ENCODE measurements at regions not wholly inside any gene's neighbourhood (a gene's known extent, or its start where the extent isn't known, plus 50 kb on each side); places are given as distances from the start of the nearest gene placed in this dataset.

GRCh38 chr9:88737876-88738275, 202.9 kb downstream of the NXNL2 start:
- H3K9me3 ChIP-seq (ENCODE audit: control insufficient read depth in 1 of 2, low read length in 2 of 2), result no peaks in the 10 kb centered on the region
- H3K4me1 ChIP-seq (ENCODE audit: control insufficient read depth in 1 of 2, insufficient read depth in 2 of 2, low read length in 2 of 2), result no peaks in the 10 kb centered on the region
- H3K4me3 ChIP-seq (ENCODE audit: low read depth in 1 of 2, low read length in 2 of 2), result no peak overlapping the region
- H3K27ac ChIP-seq (ENCODE audit: low read length), result no peak overlapping the region
- H3K27me3 ChIP-seq (ENCODE audit: low read depth, low read length), result no peaks in the 10 kb centered on the region
- H3K36me3 ChIP-seq (ENCODE audit: control insufficient read depth in 1 of 2, insufficient read depth in 2 of 2, low read length in 2 of 2), result no peaks in the 10 kb centered on the region

- Histone ChIP-seq H3K9me3 (ENCODE audit: control insufficient read depth in 1 of 2, low read length in 2 of 2) (no peaks in the 10 kb centered on the region), H3K27me3 (ENCODE audit: low read depth, low read length) (no peaks in the 10 kb centered on the region), H3K4me1 (ENCODE audit: control insufficient read depth in 1 of 2, insufficient read depth in 2 of 2, low read length in 2 of 2) (peaks cover 0 to 5% of the 10 kb centered on the region in 2 donors), H3K27ac (ENCODE audit: low read length) (no peak overlapping the region), H3K4me3 (ENCODE audit: low read depth in 1 of 2, low read length in 2 of 2) (no peak overlapping the region), H3K36me3 (ENCODE audit: control insufficient read depth in 1 of 2, insufficient read depth in 2 of 2, low read length in 2 of 2) (no peaks in the 10 kb centered on the region)
Observed at GRCh38 chr9:88738709-88739108, 203.7 kb downstream of the NXNL2 start.

GRCh38 chr9:88739373-88739772, 204.4 kb downstream of the NXNL2 start:
- no peak overlapping the region for H3K27ac ChIP-seq (ENCODE audit: low read length)
- peaks cover 0 to 11% of the 10 kb centered on the region in 2 donors for H3K4me1 ChIP-seq (ENCODE audit: control insufficient read depth in 1 of 2, insufficient read depth in 2 of 2, low read length in 2 of 2)

GRCh38 chr9:88740844-88741243, 205.9 kb downstream of the NXNL2 start:
- H3K27me3 ChIP-seq (ENCODE audit: low read depth, low read length), result no peaks in the 10 kb centered on the region
- H3K9me3 ChIP-seq (ENCODE audit: control insufficient read depth in 1 of 2, low read length in 2 of 2), result no peaks in the 10 kb centered on the region
- peaks cover 2 to 19% of the 10 kb centered on the region in 2 donors for H3K4me1 ChIP-seq (ENCODE audit: control insufficient read depth in 1 of 2, insufficient read depth in 2 of 2, low read length in 2 of 2)
- no peak overlapping the region for H3K4me3 ChIP-seq (ENCODE audit: low read depth in 1 of 2, low read length in 2 of 2)
- H3K36me3 ChIP-seq (ENCODE audit: control insufficient read depth in 1 of 2, insufficient read depth in 2 of 2, low read length in 2 of 2), result no peaks in the 10 kb centered on the region
- H3K27ac ChIP-seq (ENCODE audit: low read length), result no peak overlapping the region

More at GRCh38 chr9:88739373-88739772, 204.4 kb downstream of the NXNL2 start:
- Histone ChIP-seq H3K4me3 (ENCODE audit: low read depth in 1 of 2, low read length in 2 of 2) (no peak overlapping the region), H3K27me3 (ENCODE audit: low read depth, low read length) (no peaks in the 10 kb centered on the region), H3K36me3 (ENCODE audit: control insufficient read depth in 1 of 2, insufficient read depth in 2 of 2, low read length in 2 of 2) (no peaks in the 10 kb centered on the region), H3K9me3 (ENCODE audit: control insufficient read depth in 1 of 2, low read length in 2 of 2) (no peaks in the 10 kb centered on the region)

- H3K27me3 ChIP-seq (ENCODE audit: low read depth, low read length), result no peaks in the 10 kb centered on the region
- peaks cover 7 to 23% of the 10 kb centered on the region in 2 donors for H3K4me1 ChIP-seq (ENCODE audit: control insufficient read depth in 1 of 2, insufficient read depth in 2 of 2, low read length in 2 of 2)
- no peak overlapping the region for H3K27ac ChIP-seq (ENCODE audit: low read length)
- H3K4me3 ChIP-seq (ENCODE audit: low read depth in 1 of 2, low read length in 2 of 2), result no peak overlapping the region
- no peaks in the 10 kb centered on the region for H3K9me3 ChIP-seq (ENCODE audit: control insufficient read depth in 1 of 2, low read length in 2 of 2)
- no peaks in the 10 kb centered on the region for H3K36me3 ChIP-seq (ENCODE audit: control insufficient read depth in 1 of 2, insufficient read depth in 2 of 2, low read length in 2 of 2)
Observed at GRCh38 chr9:88741335-88741734, 206.4 kb downstream of the NXNL2 start.

- H3K27me3 ChIP-seq (ENCODE audit: low read depth, low read length), result no peaks in the 10 kb centered on the region
- H3K36me3 ChIP-seq (ENCODE audit: control insufficient read depth in 1 of 2, insufficient read depth in 2 of 2, low read length in 2 of 2), result no peaks in the 10 kb centered on the region
- no peak overlapping the region for H3K4me3 ChIP-seq (ENCODE audit: low read depth in 1 of 2, low read length in 2 of 2)
- no peaks in the 10 kb centered on the region for H3K9me3 ChIP-seq (ENCODE audit: control insufficient read depth in 1 of 2, low read length in 2 of 2)
- H3K27ac ChIP-seq (ENCODE audit: low read length), result no peak overlapping the region
- peaks cover 12 to 33% of the 10 kb centered on the region in 2 donors for H3K4me1 ChIP-seq (ENCODE audit: control insufficient read depth in 1 of 2, insufficient read depth in 2 of 2, low read length in 2 of 2)
Observed at GRCh38 chr9:88742483-88742882, 207.5 kb downstream of the NXNL2 start.

GRCh38 chr9:88742905-88743304, 207.9 kb downstream of the NXNL2 start:
- Histone ChIP-seq H3K9me3 (ENCODE audit: control insufficient read depth in 1 of 2, low read length in 2 of 2) (no peaks in the 10 kb centered on the region), H3K27ac (ENCODE audit: low read length) (no peak overlapping the region), H3K36me3 (ENCODE audit: control insufficient read depth in 1 of 2, insufficient read depth in 2 of 2, low read length in 2 of 2) (no peaks in the 10 kb centered on the region), H3K27me3 (ENCODE audit: low read depth, low read length) (no peaks in the 10 kb centered on the region), H3K4me1 (ENCODE audit: control insufficient read depth in 1 of 2, insufficient read depth in 2 of 2, low read length in 2 of 2) (peaks cover 12 to 37% of the 10 kb centered on the region in 2 donors), H3K4me3 (ENCODE audit: low read depth in 1 of 2, low read length in 2 of 2) (no peak overlapping the region)

- no peaks in the 10 kb centered on the region for H3K27me3 ChIP-seq (ENCODE audit: low read depth, low read length)
- no peaks in the 10 kb centered on the region for H3K9me3 ChIP-seq (ENCODE audit: control insufficient read depth in 1 of 2, low read length in 2 of 2)
- peaks cover 12 to 43% of the 10 kb centered on the region in 2 donors for H3K4me1 ChIP-seq (ENCODE audit: control insufficient read depth in 1 of 2, insufficient read depth in 2 of 2, low read length in 2 of 2)
- H3K36me3 ChIP-seq (ENCODE audit: control insufficient read depth in 1 of 2, insufficient read depth in 2 of 2, low read length in 2 of 2), result no peaks in the 10 kb centered on the region
- no peak overlapping the region for H3K4me3 ChIP-seq (ENCODE audit: low read depth in 1 of 2, low read length in 2 of 2)
- no peak overlapping the region for H3K27ac ChIP-seq (ENCODE audit: low read length)
Observed at GRCh38 chr9:88745276-88746001, 210.5 kb downstream of the NXNL2 start.

GRCh38 chr9:88746029-88746742, 211.2 kb downstream of the NXNL2 start:
- peaks cover 12 to 43% of the 10 kb centered on the region in 2 donors for H3K4me1 ChIP-seq (ENCODE audit: control insufficient read depth in 1 of 2, insufficient read depth in 2 of 2, low read length in 2 of 2)
- no peaks in the 10 kb centered on the region for H3K36me3 ChIP-seq (ENCODE audit: control insufficient read depth in 1 of 2, insufficient read depth in 2 of 2, low read length in 2 of 2)
- H3K27me3 ChIP-seq (ENCODE audit: low read depth, low read length), result no peaks in the 10 kb centered on the region
- peaks cover 0 to 2% of the 10 kb centered on the region in 2 donors for H3K9me3 ChIP-seq (ENCODE audit: control insufficient read depth in 1 of 2, low read length in 2 of 2)
- no peak overlapping the region for H3K4me3 ChIP-seq (ENCODE audit: low read depth in 1 of 2, low read length in 2 of 2)
- no peak overlapping the region for H3K27ac ChIP-seq (ENCODE audit: low read length)

GRCh38 chr9:88746743-88747398, 211.9 kb downstream of the NXNL2 start:
- no peaks in the 10 kb centered on the region for H3K36me3 ChIP-seq (ENCODE audit: control insufficient read depth in 1 of 2, insufficient read depth in 2 of 2, low read length in 2 of 2)
- peaks cover 12 to 43% of the 10 kb centered on the region in 2 donors for H3K4me1 ChIP-seq (ENCODE audit: control insufficient read depth in 1 of 2, insufficient read depth in 2 of 2, low read length in 2 of 2)

GRCh38 chr9:88747768-88748167, 212.8 kb downstream of the NXNL2 start:
- Histone ChIP-seq H3K27ac (ENCODE audit: low read length) (peak overlapping the region; percentile 25), H3K4me1 (ENCODE audit: control insufficient read depth in 1 of 2, insufficient read depth in 2 of 2, low read length in 2 of 2) (peaks cover 12 to 43% of the 10 kb centered on the region in 2 donors), H3K36me3 (ENCODE audit: control insufficient read depth in 1 of 2, insufficient read depth in 2 of 2, low read length in 2 of 2) (no peaks in the 10 kb centered on the region), H3K27me3 (ENCODE audit: low read depth, low read length) (no peaks in the 10 kb centered on the region), H3K4me3 (ENCODE audit: low read depth in 1 of 2, low read length in 2 of 2) (no peak overlapping the region), H3K9me3 (ENCODE audit: control insufficient read depth in 1 of 2, low read length in 2 of 2) (peaks cover 0 to 4% of the 10 kb centered on the region in 2 donors)

More at GRCh38 chr9:88746743-88747398, 211.9 kb downstream of the NXNL2 start:
- peak overlapping the region; percentile 25 for H3K27ac ChIP-seq (ENCODE audit: low read length)
- no peaks in the 10 kb centered on the region for H3K27me3 ChIP-seq (ENCODE audit: low read depth, low read length)
- no peak overlapping the region for H3K4me3 ChIP-seq (ENCODE audit: low read depth in 1 of 2, low read length in 2 of 2)
- H3K9me3 ChIP-seq (ENCODE audit: control insufficient read depth in 1 of 2, low read length in 2 of 2), result peaks cover 0 to 4% of the 10 kb centered on the region in 2 donors

All from muscle layer of duodenum (tissue), 2 donors.